Middle frontal gyrus (tissue), 1 donor: ENCODE measurements at regions not wholly inside any gene's neighbourhood (a gene's known extent, or its start where the extent isn't known, plus 50 kb on each side); places are given as distances from the start of the nearest gene placed in this dataset.
"Not testable (repeated sequence)": the region's sequence is repeated elsewhere in the genome, so short reads cannot be mapped to it uniquely, and the experiment has no call there.

Experiments
- DNase-seq: peaks from one replicate; pipeline ENCODE4 v3.0.0-alpha.2; 2015; ENCODE audit warnings: low spot score; ENCODE audit errors: extremely low spot score

DNA sequence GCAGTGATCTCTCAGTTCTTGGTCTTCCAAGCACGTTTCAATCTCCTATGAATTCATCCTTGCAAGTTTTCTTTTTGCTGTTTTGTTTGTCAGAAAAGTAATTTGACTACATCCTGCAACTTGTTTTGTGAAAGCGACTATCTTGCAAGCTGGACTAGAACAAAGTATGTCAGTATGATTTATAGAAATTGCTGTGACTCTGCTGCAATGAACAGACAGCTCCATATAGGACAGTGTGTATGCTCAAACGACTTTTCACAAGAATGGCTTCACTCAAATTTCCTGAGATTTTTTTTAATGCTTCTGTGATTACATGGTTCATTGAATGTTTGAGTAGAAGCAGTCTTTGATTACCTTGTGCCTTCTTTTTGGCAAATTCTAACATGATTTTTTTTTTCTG, 123.5 kb upstream of the TRHDE start:
- DNase-seq: no peak

DNA sequence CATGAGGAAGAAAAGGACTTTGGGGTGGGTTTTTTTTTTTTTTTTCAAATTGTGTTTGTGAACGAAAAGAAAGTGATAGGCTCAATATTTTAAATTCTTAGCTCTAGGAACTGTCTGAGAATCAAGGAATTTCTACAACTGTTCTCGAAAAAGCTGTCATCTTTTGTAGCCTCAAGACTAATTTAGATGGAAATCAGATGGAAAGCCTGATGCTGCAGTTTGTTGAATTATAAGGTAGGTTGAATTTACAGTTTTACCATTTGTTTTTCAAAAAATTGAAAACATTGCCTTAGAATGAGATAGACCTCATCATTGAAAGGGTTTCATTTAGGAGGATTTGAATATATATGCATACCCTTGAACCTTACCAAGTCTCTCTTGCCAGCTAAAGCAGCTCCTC, 109.3 kb upstream of the TRHDE start:
- no peak for DNase-seq

DNA sequence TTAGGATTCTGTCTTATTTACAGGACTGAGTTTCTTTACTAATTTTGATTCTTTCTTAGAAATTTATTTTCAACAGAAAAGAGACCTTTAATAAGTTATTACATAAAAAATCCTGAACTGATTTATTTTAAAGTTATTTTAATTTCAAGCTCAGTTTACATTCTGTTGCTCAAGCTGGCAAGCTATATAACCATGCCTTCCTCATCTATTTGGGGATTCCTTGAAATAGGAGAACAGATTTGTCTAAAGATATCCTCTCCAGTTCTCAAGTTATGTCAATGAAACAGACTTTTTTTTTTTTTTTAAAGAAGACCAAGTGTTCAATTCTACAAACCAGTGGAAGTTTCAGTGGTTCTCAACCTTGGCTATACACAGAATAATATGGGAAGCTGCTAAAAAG, 103.3 kb upstream of the TRHDE start:
- DNase-seq: no peak

DNA sequence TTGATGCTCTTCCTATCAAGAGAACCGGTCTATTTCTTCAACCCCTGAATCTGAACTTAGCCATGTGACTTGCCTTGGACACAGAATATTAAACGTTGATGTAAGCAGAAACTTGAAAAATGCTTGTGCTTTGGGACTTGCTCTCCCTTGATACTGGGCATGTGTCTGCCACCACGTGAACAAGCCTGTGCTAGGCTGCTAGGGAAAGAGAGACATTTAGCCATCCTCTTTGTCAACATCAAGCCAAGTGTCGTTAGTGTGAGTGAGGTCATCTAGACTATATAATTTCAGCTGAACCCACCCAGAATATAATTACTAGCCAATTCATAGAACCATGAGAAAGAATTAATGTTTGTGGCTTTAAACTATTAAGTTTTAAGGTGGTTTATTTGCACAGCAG, 98.2 kb upstream of the TRHDE start:
- no peak for DNase-seq

DNA sequence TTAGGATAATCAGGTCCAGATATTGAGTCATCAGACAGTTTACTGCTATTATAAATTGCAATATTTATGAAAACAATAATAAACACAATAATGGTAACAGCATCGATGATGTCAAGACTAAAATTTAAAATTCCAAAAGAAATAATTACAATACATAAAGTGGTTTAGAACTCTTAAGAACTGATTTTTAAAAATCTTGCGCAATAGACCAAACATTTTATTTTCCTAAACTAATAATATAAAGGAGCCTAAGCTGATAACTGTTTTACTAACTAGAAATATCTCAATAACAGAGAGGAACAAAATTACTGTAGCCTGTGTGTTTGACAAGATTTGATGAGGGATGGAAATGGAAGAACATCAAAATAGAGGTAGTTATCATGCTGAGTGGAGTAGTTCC, 93.9 kb upstream of the TRHDE start:
- DNase-seq: no peak

DNA sequence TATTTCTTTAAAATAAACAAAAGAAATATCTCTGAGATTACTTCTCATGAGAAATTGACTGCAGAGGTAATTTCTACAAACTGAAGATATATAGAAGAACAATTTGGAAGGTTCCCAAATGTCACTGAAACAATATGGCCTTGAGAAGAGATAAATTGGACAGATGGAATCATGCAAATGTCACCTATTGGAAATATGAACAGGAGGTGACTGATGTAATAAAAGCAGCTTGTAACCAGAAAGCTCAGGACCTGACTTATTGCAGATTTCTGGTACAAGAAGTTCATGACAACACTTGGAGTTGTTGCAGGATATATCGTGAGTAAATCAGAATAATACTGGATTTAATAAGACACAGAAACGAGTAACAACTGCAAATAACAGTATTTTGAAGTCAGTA, 93.3 kb upstream of the TRHDE start:
- no peak for DNase-seq

DNA sequence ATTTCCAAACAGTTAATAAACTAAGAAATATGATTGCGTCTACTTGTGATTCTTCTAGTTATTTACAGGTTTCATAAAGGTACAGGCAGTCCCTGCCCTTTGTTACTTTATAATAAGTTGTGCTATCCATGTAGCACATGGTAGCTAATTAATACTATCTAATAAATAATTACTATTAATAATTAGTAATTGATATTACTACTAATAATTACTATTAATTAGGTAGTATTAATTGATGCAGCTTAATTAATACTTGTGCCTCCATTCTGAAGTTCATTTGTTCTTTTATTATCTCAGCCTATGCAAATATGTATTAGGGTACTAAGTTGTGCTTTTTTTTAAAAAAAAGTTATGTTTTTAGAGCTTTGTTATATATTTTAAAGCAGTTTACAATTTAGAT, 92.3 kb upstream of the TRHDE start:
- DNase-seq: no peak

DNA sequence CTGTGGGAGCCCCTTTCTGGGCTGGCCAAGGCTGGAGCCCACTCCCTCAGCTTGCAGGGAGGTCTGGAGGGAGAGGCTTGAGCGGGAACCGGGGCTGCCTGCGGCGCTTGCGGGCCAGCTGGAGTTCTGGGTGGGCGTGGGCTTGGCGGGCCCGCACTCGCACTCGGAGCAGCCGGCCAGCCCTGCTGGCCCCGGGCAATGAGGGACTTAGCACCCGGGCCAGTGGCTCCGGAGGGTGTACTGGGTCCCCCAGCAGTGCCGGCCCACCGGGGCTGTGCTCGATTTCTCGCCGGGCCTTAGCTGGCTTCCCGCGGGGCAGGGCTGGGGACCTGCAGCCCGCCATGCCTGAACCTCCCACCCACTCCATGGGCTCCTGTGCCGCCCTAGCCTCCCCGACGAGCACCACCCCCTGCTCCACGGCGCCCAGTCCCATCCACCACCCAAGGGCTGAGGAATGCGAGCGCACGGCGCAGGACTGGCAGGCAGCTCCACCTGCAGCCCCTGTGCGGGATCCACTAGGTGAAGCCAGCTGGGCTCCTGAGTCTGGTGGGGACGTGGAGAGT, 87.1 kb upstream of the TRHDE start:
- not testable (repeated sequence) for DNase-seq

DNA sequence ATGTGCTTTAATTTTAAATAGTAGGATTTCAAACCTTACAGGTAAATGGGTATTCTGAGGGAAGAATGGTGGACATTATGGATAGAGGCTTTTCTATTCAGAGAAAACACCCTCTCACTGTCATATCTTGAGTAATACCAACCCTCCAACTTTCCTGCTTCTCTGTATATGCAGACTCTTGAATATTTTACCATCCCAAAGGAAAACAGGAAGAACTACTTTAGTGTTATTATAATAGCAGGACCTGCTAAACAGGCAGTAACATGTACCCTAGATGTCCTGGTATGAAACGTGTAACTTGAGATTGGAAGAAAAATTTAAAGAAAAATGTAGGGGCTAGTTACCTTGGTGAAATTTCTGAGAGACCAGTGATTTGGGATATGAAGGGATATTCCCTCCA, 82.9 kb upstream of the TRHDE start:
- DNase-seq: no peak

DNA sequence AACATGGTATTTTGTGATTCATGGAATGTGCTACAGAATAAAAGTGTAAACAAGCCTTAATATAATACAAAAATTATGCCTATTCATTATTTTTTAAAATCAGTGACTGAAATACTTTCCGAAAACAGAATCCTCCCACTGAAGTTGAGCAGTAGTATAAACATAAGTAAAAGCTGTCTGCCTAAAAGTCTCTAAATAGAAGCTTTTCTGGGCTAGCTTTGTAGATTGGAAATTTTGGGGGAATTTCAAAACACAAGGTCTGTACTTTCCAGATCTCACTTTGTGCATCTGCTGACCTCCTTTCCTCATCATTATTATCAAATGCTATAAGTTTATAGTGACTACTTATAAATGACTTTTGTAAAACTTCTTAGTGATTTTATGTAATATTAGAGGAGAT, 80.4 kb upstream of the TRHDE start:
- DNase-seq: no peak

DNA sequence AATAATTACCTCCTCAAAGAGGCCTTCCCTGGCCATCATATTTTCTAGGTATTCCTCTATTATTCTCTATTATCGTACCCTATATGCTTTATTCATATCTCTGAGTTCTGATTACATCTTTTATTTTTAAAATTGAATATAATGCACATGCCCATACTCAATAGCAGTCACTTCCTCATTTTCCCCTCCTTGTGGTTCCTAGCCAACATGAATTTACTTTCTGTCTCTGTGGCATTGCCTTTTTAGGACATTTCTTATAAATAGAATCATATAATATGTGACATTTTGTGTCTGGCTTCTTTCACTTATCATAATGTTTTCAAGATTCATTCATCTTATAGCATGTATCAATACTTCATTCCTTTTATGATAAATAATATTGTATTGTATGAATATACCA, 74.4 kb upstream of the TRHDE start:
- DNase-seq: no peak

DNA sequence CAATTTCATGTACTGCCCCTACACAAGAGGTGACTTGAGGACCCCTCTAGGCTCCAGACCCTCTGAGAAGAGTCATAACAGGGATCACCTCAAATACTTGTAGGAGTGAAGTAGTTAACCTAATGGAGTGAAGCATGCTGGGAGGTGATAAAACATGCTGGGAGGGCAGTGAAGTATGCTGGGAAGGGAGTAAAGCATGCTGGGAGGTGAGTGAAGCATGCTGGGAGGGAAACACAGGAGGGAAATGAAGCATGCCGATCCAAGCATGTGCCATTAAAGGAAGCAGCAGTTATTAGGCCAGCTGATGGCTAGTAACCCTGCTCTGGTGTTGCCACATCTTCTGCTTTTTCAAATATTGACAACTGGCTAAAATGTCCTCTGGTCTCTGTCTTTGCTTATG, 70.7 kb upstream of the TRHDE start:
- no peak for DNase-seq

DNA sequence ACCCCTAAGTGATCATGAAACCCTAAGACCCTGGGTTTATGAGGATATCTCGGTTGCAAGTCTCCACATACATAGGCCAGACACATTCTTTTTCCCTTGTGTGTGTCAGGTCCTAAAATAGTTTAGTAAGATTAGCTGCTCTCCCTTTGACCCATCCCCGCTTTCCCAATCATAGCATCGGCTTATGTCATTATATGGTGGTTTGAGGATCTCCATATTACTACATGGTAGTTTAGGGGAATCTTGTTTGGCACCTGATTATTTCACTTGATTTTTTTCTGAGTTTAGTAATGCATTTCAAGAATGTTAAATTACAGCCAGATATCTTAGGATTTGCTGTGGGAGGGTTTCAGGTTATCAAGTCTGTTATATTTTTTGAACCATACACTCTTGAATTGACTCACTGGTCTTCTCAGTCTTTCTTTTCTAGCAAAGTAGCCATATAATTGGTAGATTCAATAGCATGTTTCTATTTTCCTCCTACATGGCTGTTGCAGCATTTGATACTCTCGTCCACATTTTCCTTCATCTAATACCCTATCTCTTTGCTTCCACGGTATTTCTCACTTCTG, 68.3 kb upstream of the TRHDE start:
- DNase-seq: no peak

DNA sequence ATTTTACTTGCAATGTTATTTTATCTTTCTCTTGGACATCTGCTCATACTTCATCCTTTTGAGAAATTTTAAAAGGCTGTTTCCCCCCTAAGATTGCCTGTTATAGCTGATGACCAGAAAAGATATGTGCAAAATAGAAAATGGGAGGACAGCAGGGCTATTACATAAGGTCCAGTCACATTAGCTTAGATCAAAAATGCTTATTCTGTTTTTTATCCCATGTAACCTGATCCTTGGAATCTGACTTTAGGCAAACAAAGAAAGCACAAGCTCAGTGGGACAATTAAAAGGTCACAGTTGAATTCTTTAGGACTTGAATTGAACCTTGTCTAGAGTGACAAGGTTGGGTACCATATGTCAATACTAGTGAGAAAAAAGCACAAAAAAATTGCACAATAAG, 65.1 kb upstream of the TRHDE start:
- DNase-seq: no peak

DNA sequence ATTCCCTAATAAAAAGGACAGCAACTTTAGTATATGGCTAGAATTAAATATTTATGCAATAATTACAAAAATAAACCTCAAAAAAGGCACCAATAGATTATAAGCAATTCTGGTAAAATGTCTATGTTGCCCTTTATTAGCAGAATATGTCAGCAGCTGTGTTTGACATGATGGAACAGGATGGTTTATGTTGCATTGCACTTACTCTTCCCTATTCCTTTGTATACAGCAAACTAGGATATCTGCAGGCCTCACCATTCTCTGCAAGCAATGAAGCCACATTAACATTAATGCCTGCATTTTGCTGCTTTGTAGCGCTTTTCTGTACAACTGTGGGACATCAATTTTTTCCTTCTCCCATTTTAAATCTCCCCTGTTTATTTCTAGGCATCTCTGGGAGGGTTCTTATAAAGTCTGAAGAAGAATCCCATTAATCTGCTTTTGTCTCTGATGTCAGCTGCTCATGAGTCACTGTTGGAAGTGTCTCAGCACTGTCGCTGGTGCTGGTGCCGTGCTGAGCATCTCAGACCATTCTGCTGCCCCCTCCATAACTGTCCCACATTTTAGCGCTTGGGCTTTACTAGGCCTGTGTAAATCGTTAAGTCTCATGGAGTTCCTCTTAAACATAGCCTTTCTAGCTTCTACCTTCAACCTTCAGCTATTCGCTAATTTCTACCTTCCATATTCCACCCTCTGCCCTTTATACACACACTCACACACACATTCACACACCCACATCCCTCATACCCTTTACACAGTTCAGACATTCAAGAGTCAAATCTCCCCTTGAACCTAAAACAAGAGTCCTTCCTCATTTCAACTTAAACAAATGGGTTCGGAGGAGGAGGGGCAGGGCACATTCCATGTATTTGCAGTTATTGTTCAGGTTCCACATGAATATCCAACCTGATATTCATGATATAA, 64.4 kb upstream of the TRHDE start:
- DNase-seq: no peak

DNA sequence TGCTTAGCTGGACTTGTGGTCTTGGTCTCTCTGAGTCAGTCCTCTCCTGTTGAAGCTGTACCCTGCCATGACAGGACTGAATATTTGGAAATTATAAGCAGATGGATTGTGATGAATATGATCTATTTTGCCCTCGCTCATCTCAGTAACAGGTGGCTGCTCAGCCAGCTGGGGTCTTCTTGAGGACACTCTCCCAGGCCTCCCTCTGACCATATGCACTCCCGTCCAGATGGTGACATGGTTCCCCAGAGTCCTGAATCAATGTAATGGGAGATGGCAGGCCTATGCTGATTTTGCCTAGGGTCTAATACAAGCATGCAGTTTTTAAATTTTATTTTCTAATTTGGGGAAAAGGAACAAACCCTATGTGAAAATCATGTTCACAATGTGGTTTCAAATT, 63.1 kb upstream of the TRHDE start:
- no peak for DNase-seq

DNA sequence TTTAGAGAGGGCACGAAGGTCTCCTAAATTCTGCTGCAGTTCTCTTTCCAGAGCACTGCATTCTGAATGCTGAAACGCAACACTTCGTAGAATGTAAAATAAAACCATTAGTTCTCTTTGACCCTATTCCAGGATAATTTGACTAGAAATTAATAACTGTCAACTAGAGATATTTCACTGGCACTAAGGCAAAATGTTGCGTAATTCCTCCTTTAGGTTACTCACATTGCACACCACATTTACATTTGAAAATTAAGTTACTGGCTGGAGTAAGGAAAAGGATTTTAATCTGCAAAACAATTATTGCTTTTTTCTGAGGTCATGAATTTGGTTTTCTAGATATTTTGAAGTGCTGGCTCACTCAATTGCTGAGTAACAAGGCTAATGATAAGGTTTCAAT, 58.0 kb upstream of the TRHDE start:
- no peak for DNase-seq

DNA sequence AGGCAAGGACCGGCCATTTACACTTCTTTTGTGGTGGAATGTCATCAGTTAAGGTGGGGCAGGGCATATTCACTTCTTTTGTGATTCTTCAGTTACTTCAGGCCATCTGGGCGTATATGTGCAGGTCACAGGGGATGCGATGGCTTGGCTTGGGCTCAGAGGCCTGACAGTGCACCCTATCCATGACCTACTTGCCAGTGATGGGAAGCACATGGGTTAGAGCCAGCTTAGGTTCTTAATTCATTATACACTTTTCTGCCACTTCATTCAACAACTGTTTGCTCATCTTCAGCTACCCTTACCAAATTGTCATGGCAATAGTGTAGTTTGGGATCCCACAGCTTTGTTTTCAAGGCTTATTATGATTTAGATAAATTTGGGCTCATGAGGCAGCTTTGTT, 56.9 kb upstream of the TRHDE start:
- DNase-seq: not testable (repeated sequence)

DNA sequence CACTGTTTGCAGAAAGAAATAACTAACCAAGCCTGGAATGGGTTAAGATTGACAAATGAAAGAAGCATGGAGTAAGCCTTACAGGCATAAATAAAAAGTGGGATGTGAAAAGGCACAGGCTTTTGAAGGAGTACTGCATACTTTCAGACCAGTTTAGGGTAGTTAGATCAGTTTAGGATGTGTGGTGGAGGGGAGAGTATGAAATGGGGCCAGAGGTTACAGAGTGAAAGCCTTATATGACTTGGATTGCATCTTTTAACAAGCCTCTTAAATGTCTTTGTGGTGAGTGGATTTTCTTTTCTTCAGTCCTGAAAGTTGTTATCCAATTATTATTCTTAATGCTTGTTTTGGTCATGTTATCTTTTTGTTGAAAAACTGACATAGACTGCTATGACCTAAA, 52.2 kb upstream of the TRHDE start:
- no peak for DNase-seq
